HG03521 (cell line): ENCODE measurements at regions not wholly inside any gene's neighbourhood (a gene's known extent, or its start where the extent isn't known, plus 50 kb on each side); places are given as distances from the start of the nearest gene placed in this dataset.

ENCODE experiments used
- ATAC-seq: cut with Tn5 transposase; IDR thresholded peaks from one replicate; pipeline ENCODE4 v1.9.1; 2021; ENCODE audit warnings: mild to moderate bottlenecking, moderate library complexity; ENCODE audit not compliant: unreplicated experiment

DNA sequence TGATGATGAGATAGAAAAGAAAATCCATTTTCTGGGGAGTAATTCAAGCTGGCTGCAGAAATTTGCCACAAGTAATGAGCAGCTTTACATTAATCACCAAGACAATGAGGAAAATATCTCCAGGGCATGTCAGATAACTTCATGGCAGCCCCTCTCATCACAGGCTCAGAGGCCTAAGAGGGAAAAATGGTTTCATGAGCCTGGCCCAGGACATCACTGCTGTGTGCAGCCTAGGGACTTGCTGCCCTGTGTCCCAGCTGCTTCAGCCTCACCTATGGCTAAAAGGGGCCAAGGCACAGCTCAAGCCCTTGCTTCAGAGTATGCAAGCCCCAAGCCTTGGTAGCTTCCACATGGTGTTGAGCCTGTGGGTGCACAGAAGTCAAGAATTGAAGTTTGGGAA lies 161.7 kb downstream of the OPA1 start:
- ATAC-seq: no peak

DNA sequence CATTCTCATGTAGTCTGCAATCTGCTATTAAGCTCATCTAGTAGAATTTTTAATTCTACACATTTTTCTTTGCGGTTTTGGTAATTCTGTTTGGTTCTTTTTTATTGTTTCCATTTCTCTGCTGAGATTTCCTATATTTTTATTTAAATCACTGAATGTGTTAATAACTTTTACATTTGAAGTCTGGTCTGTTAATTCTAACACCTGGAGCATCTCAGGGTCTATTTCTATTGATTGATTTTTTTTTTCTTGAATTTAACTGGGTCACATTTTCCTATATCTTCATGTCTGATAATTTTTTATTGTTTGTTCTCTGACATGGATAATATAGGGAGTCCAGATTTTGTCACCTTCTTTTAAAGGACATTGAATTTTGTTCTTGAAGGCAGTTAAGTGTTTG lies 163.5 kb downstream of the OPA1 start:
- ATAC-seq: no peak

DNA sequence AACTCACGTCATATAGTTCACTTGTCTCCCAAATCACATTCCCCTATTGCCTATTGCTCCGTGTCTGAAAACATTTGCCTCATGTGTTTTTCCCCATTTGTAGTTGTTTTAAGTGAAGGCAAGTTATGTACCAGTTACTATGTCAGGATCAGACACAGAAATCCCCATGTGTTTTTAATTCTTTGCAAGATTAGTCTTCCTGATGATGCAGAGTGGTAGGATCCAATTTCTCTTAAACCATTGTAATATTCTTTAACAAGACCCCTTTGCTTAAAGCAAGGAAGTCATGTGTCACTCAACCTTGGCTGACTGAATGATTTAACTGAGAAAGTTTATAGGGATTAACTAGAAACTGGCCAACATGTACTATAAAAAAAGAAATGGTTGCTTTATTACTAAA lies 164.4 kb downstream of the OPA1 start:
- ATAC-seq: no peak

DNA sequence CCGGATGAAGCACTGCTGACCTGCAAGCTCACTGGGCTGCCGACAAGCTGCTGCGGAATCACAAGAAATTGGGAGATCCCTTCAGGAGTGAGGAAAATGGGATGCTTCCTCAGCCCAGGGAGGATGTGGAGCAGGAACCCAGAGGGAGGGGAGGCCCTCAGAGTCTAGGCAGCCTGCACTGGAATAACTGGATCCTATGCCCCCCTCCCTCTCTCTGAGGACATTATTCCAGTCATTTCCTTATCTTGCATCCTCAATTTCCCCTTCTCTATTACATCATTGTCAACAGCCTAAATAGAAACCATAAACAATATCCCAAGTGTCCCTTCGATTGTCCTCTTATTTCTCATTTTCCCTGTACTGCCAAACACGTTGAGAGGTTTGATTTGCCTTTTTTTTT lies 169.0 kb downstream of the OPA1 start:
- no peak for ATAC-seq

DNA sequence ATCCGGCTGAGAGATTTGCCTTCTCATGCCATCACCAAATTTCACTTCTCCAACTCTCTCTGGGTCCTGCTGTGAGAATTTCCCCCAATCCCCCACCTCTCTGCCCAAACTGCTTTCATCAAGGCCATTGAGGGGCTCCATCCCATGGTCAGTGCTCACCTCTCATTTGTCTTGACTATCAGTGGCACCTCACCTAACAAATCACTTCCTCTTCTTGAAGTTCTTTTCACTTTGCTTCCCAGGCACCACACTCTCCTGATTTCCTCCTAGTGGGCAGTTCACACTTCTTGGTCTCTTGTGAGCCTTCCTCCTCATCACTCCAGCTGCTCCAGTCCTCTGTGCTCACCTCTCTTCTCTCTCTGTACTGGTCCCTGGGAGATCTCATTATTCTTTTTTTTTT lies 169.6 kb downstream of the OPA1 start:
- no peak for ATAC-seq

DNA sequence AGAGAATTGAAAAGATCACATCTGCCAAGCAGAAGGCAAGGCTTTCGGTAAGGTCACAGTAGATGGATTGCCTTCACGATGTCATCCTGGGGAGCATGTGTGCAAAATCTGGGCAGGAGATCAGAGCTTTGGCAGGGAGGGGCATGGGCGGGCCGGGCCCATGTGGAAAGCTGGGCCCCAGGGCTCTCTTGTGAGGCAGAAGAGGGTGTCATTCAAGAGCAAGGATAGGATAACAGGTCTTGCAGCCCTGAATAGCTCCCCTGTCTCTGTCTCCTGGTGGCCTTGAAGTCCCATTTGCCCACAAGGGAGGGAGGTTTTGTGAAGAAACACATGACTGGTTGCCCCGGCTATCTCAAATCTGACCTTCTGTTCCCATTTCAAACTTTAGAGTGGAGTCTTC lies 172.0 kb downstream of the OPA1 start:
- ATAC-seq: no peak

DNA sequence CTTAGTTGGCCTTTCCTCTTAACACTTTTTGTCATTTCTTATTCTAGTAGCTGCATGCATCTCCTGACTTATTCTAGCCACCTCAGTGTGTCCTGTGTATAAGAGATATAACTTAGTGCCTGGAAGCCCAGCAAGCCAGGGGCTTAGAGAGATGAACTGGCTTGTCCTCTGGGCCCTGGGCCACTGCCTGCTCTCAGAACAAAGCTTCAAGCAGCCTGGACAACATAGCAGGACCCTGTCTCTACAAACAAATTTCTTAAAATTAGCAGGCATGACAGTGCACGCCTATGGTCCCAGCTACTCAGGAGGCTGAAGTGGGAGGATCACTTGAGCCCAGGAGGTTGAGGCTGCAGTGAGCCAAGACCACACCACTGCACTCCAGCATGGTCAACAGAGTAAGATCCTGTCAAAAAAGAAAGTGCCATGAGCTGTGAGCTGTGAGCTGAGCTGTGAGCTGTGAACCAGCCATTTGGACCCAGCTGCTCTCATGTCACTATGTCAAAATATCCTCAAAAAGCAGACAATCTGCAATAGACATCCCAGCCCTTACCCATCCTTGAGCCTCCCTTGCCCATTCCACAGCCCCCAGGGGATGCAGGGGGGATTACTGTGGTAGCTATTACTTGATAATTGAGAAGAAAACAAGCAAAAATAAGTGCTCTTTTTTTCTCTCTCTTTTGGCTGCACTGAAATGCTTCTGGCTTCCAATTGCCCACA lies 174.5 kb downstream of the OPA1 start:
- ATAC-seq: no peak

DNA sequence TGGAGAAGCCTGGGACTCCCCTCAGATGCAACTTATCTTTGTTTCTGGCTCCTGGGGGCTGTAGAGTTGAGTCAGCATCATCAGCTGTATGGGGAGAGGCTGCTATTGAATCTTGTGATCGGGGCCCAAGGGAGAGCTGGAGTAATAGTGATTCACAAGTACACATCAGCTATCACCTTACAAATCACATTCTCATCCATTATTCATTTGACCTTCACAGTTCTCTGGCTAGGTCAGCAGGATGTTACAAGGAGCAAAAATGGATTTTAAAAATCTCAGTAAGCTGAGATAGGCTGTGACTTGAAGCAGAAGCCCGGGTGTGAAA lies 175.0 kb downstream of the OPA1 start:
- no peak for ATAC-seq

DNA sequence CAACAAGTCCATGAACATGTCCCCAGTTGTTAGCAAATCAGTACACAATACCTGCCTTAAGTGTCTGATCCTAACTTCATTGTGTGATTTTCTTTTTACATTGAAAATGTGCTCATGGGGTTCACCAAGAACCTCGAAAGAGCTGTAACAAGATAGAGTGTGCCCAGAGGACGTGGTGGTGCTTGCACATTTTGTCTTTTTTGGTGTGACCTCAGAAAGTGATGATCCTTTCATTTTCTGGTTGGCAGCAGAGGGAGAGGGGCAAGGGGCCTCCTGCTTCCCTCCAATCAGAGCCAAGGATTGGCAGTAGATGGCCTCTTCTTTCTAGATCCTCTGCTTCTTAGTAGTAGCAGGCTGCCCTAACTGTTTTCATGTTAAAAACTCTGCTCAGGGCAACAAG lies 176.4 kb downstream of the OPA1 start:
- no peak for ATAC-seq

DNA sequence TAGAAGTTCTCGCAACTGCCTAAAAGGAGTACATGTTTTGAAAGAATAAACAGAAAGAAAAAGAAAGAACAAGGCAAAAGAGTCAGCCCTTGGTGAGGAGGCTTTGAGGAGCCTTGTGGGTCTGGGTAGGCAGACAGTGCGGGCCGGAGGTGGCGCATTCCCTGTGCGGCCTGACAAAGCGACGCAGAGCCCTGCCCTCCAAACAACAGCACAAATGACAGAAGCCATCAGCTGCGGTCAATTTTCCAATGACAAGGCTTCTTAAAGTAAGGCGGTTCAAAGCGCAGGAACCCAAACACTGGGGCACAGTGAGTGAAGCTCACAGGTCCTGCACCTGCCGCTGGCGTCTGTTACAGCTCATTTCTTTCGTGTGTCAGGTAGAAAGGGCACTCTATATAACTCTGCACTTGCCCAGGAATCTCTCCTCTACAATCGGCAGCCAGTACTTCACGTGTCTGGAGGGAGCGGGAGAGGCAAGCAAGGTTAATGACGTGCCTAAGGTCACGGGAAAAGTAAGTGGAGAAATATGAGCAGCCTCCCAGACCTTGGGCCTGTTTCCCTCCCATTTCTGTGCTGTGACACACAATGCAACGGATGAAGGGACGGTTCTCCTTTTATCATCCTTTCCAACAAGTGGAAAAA lies 178.1 kb downstream of the OPA1 start:
- ATAC-seq: no peak

DNA sequence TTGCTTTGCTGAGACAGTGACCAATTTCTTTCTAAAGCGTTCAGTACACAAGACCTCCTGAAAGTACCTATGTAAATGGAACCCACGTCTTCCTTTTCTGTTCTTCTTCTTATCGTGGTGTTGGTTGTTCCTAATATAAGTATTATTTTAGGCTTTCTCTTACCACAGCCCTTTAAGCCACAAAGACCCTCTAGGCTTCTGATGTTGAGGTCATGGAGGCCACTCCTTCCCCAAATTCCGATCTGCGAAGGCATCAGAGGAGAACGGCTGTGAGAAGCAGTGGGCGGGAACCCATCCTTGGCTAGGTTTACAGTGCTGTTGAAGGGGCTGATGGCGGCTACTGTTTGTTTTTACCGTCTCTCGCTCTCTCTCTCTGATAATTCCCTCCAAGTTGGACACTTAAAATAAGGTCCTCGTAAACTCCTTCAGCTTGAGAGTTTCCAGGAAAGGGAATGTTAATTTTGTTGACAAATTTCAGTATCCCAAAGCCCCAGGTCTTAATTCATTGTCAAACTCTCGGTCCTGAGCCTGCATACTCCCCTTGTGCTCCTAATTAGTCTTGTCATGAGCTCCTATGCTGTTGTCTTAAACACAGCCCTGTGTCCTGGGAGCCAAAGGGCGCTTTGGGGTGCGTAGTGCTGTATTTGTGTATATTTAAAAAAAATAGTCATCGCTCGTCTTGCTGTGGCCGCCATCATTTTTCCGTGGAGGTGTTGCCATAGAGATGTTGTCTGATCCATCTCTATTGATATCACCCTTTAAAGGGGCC lies 178.8 kb downstream of the OPA1 start:
- no peak for ATAC-seq

DNA sequence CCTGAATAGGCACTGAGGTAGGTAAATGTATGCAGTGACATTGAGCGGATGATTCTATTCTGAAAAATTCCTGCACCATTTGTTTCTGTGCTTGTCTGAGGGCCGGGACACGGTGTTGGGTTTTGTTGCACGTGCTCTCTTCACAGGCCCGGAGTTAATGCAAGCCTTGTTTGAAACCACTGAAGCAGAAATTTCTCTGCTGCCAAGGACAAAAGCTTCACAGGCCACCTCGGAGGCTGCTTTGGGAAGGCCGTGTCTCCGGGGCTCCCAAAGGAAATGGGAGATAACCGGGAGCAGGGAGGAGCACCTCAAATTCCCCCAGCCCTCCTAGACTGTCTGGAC lies 179.4 kb downstream of the OPA1 start:
- no peak for ATAC-seq

DNA sequence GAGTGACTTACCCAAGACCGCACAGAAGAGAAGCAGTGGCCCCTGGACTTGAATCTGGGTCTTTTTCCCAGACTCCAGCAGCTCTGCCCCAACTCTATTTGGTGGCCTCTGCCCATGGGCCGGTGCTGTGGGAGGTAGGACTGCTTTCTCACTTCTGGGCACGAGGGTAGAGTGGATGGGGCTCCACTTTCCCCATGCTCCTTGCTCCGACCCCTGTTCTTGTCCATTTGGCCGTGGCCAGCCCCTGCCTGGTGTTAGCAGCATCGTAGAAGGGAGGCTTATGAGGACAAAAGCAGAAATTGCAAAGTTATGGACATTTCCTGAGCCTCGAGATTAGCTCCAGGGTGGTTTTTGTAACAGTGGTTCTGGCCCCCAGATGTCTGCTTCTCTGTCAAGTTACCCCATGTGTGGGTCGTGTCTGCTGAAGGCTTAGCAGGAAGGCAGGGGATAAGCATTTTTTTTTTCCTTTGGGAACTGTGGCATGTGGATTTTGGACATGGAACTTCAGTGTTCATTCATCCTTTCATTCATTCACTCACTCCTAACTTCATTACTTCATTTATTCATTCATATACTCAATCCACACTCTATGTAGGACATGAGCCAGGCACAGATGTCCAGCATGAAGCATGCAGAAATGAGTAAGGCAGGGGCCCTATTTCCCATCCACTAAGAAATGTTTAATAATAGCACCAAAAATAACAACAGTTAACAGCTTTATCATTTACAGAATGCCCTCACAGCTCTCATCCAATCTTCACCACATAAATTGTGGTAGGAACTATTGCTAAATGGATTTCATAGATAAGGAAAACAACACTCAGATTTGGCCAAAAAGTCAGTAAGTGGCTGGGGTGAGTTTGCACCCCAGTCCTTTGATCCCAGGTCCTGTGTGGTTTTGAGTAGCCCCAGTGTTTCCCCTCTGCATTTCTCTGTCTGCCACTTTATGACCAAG lies 180.5 kb downstream of the OPA1 start:
- no peak for ATAC-seq

DNA sequence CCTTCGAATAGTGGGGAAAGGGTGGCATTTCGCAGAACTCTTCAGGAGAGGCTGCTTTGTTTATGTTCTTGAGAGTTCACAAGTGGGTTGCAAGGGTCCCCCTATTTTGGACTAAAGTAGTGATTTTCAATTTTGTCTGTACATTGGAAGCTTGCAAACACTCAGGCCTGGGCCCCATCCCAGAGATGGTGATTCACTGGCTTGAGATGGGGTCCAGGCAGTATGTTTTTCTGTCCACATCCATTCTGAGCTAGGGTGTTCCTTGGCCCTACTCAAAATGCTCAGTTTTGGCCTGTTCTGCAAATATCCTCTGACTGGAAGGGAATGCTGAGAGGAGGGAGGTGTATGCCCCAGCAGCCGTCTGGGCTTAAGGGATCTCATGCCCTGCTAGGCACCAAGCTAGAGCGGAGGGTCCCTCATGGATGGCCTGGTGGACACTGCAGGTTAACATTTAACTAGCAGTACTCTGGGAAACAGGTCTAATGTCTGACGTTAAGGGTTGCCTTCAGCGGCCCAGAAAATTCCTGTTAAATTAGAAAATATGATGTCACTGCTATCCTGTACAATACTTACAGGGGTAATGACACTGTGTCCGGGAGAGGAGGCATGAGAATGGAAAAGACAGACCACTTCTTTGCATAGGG lies 181.4 kb downstream of the OPA1 start:
- no peak for ATAC-seq

DNA sequence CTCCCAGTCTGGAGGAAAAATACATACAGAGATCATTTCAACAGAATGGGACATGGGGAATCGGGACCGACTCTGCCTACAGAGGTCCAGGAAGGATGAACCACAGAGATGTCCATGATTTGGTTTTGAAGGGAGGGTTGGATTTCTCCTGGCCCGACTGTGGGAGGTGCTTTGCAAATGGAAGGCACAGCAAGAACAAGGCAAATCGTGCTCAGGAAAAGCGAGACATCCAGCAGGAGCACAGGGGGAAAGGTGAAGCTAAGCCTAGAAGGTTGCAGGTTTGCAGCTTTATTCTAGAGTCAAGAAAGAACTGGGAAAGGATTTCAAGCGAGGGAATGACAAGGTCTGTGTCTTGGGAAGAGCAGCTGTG lies 181.9 kb downstream of the OPA1 start:
- no peak for ATAC-seq

DNA sequence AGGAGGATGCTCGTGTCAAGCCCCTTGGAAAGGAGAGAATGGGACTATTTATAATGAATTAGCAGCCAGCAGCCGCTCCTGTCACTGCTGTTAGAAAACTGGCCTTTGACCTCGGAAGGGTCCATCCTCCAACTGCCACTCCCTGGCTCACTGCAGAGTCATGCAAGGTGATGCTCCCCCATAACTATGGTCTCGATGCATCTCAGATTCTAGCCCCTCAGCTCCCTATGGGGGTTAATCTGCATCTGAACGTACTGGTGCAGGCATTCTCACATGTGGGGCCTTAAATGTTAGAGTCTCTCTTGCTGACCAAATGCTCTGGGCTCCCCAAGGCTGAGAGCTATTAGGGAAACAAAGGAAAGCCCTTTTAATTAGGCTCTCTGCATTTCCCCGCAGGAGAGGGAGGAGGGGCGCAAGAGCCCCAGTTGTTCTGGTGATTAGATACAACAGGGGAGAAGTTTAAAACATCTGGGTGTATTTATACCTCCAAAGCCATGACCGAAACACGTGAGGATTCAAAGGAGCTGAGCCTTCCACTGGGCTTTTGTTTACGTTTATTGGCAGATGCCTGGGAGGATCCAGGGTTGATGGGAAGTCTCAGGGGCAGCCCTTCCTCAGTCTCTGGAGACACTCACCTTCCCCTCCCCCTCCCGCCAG lies 182.5 kb downstream of the OPA1 start:
- no peak for ATAC-seq

DNA sequence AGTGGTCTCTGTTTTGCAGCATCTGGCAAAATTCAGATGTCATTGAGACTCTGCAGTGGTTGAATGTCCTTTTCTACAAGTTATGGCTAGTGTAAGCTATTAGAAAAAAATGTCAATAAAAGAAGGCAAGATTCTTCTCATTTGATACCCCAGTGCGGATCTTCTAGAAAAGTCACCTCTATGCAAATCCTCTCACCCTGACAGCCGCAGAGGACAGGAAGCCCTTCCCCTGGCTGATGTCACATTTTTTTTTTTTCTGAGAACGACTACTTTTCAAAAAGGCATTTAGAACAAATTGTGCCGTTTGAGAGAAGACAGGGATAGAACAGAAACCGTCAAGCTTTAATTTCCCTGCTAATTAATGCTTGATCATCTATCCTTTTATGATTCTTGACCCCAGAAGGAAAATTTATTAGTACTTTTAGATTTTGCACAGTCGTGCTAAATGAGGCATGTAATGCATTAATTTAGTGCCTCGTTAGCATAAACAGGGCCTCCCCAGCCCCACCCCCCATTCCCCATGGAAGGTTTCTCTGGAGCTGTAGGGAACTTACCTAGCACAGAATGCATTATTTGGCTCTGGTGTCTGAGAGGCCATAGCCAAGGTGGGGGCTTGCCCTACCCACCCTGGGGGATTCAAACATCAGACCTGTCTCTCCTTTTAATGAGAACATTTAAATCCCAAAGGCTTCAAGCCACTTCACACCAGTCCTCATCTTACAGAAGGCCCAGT lies 183.8 kb downstream of the OPA1 start:
- ATAC-seq: no peak

DNA sequence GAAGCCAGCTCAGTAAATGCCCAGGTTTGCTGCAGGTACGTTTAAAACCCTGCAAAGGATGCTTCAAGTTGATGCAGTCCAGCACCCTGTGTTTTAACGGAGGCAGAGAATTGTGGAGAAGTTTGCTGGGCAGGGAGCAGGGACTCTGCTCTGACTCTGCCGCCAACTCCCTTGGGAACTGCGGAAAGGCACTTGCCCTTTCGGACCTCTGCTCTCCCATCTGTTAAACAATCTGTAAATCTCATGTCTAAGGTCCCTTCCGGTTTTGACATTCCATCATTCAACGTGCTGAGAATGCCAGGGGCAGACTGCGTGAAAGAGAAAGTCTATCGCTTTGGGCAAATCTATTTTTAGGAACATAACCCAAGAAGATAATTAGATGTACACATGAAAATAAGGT lies 184.5 kb downstream of the OPA1 start:
- ATAC-seq: no peak

DNA sequence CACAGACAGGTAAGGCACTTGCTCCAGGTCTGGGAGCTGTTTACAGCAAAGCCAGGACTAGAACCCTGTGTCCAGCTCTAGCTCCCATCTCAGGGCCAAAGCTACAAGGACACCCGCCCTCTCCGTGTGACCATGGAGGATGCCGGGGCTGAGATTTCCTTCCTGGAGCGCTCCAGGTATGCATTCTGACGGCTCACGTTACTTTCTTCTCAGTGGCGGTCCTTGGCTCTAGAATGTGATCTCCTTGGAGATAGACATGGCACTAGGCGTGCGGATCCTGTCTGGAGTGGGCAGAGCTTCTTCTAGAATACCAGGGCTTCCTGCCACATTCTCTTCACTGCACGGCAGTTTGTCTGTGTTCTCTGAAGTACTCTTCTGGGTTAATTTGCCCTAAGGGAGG lies 185.7 kb downstream of the OPA1 start:
- ATAC-seq: no peak

DNA sequence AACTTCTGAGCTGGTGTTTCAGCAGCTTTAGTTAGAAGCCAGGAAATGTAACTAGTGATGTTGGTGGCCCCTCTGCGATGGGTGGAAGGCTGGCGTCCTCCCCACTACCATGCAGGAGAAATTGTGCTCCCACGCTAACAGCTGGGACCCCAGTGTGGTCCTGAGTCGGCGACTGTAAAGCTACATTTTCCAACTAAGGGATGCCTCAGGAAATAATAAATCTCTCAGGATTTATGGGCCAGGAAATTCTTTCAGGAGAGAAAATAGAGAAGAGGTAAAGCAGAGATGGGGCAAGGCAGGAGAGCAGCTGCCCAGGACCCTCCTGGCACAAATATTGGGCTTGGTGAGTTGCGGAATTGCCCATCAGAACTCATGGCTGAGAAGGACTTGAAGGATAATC lies 186.9 kb downstream of the OPA1 start:
- ATAC-seq: no peak
